Upper lobe of right lung (tissue), 1 donor: ENCODE measurements at regions not wholly inside any gene's neighbourhood (a gene's known extent, or its start where the extent isn't known, plus 50 kb on each side); places are given as distances from the start of the nearest gene placed in this dataset.
A peak's percentile ranks its signal among the peaks of the same experiment; 100 is the strongest.
"Not testable (repeated sequence)": the region's sequence is repeated elsewhere in the genome, so short reads cannot be mapped to it uniquely, and the experiment has no call there.

Experiments used
- ATAC-seq: fragments of 200-7000 bp; cut with Tn5 transposase; one replicate; pipeline ENCODE4 v1.9.1; 2020; ENCODE audit warnings: mild to moderate bottlenecking, moderate library complexity
- DNase-seq: peaks from one replicate; pipeline ENCODE4 v3.0.0-alpha.2; 2020
- H3K27ac ChIP-seq: fragments of 200-600 bp; one replicate; pipeline ENCODE4 v1.8.0; 2022
- H3K27me3 ChIP-seq: fragments of 200-600 bp; one replicate; pipeline ENCODE4 v1.8.0; 2022; ENCODE audit warnings: mild to moderate bottlenecking
- H3K36me3 ChIP-seq: fragments of 200-600 bp; one replicate; pipeline ENCODE4 v1.8.0; 2022
- H3K4me1 ChIP-seq: fragments of 200-600 bp; one replicate; pipeline ENCODE4 v1.8.0; 2022
- H3K4me3 ChIP-seq: fragments of 200-600 bp; one replicate; pipeline ENCODE4 v1.8.0; 2022; ENCODE audit warnings: mild to moderate bottlenecking
- H3K9me3 ChIP-seq: fragments of 200-600 bp; one replicate; pipeline ENCODE4 v1.8.0; 2022
- CTCF ChIP-seq: fragments of 200-600 bp; IDR thresholded peaks from one replicate; pipeline ENCODE4 v1.8.0; 2022; ENCODE audit warnings: antibody characterized with exemption
- intact Hi-C: fragments of 100-400 bp; cut with DNase I; formaldehyde crosslinking; loops from one replicate; pipeline ENCODE4 v1.11.0; 2022
- donor health status: DM: no; HTN: yes; CAD: no; lungs with severe emphysema.

- Histone ChIP-seq H3K4me1 (no peaks in the 10 kb centered on the region), H3K27ac (no peak overlapping the region), H3K36me3 (no peaks in the 10 kb centered on the region), H3K4me3 (no peak overlapping the region), H3K9me3 (no peaks in the 10 kb centered on the region), H3K27me3 (no peaks in the 10 kb centered on the region)
- peak; percentile 48 for DNase-seq
- intact Hi-C loops: no loop called here
- no peak for ATAC-seq
- TF ChIP-seq CTCF: no peak
These were observed 216.2 kb downstream of the TUBA3C start for GRCh38 chr13:18965347-18965855.

DNA sequence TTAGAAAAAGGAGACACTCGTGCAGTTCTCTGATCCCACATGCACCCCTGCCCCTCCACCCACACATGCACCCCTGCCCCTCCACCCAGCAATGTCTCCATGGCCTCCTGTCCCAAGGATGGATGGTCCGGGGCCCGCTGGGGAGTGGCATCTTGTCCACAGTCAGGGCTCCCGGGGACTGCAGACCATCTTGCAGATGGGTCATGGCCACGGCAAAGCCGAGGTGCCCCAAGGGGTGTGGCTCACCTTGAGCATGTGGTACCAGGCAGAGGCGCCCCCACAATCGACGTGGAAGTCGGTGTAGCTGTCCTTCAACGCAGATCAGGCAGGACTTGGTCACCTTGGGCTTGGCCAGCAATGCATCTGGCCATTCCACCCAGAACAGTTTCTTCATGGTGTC, 216.7 kb downstream of the TUBA3C start:
- ATAC-seq: no peak

GRCh38 chr13:18963684-18964083, 217.9 kb downstream of the TUBA3C start:
- ATAC-seq, H3K36me3 ChIP-seq, H3K4me1 ChIP-seq, intact Hi-C loops, DNase-seq, H3K27me3 ChIP-seq, H3K9me3 ChIP-seq, H3K4me3 ChIP-seq, H3K27ac ChIP-seq: not testable (repeated sequence)

More for the DNA sequence above, 216.7 kb downstream of the TUBA3C start:
- intact Hi-C loops: no loop called here
- Histone ChIP-seq H3K9me3 (no peaks in the 10 kb centered on the region), H3K27ac (no peak overlapping the region), H3K4me1 (no peaks in the 10 kb centered on the region), H3K27me3 (no peaks in the 10 kb centered on the region), H3K4me3 (no peak overlapping the region), H3K36me3 (no peaks in the 10 kb centered on the region)
- TF ChIP-seq CTCF: no peak
- DNase-seq: peak; percentile 56

GRCh38 chr13:18962168-18962734, 219.4 kb downstream of the TUBA3C start:
- intact Hi-C loops: no loop called here
- ATAC-seq (no peak), DNase-seq (no peak)
- H3K27ac ChIP-seq: no peak overlapping the region
- no peaks in the 10 kb centered on the region for H3K9me3 ChIP-seq
- no peak overlapping the region for H3K4me3 ChIP-seq
- no peaks in the 10 kb centered on the region for H3K4me1 ChIP-seq
- no peak for TF ChIP-seq CTCF
- H3K27me3 ChIP-seq: no peaks in the 10 kb centered on the region
- H3K36me3 ChIP-seq: no peaks in the 10 kb centered on the region

- no peak for ATAC-seq
- Histone ChIP-seq H3K4me3 (no peak overlapping the region), H3K27ac (no peak overlapping the region), H3K4me1 (no peaks in the 10 kb centered on the region), H3K36me3 (no peaks in the 10 kb centered on the region), H3K27me3 (no peaks in the 10 kb centered on the region), H3K9me3 (no peaks in the 10 kb centered on the region)
- intact Hi-C loops: no loop called here
- no peak for TF ChIP-seq CTCF
- DNase-seq: no peak
These were observed 220.1 kb downstream of the TUBA3C start for GRCh38 chr13:18961383-18962117.

- Histone ChIP-seq H3K9me3 (no peaks in the 10 kb centered on the region), H3K36me3 (no peaks in the 10 kb centered on the region), H3K27me3 (no peaks in the 10 kb centered on the region), H3K4me1 (no peaks in the 10 kb centered on the region), H3K27ac (no peak overlapping the region), H3K4me3 (no peak overlapping the region)
- intact Hi-C loops: no loop called here
- TF ChIP-seq CTCF: no peak
- DNase-seq: peak; percentile 52
- ATAC-seq: no peak
These were observed 220.9 kb downstream of the TUBA3C start for GRCh38 chr13:18960637-18961227.
